GM12878 (cell line): ENCODE measurements at regions not wholly inside any gene's neighbourhood (a gene's known extent, or its start where the extent isn't known, plus 50 kb on each side); places are given as distances from the start of the nearest gene placed in this dataset.

ENCODE experiments used
- ATAC-seq: fragments of 200-7000 bp; cut with Tn5 transposase; 3 replicates; pipeline ENCODE4 v1.9.1; 2020; ENCODE audit warnings: mild to moderate bottlenecking, moderate library complexity
- BruUV-seq: library from RNA; stranded (reverse); fragments of 400-500 nt; replicated peaks from 2 replicates; lab custom pipeline; 2021; lab: Mats Ljungman, UMichigan
- CTCF ChIA-PET: fragments of 300-600 bp; sonication (Branson Sonifier 250); formaldehyde crosslinking; extraction: SDS; loops from one replicate; lab custom pipeline; 2021; ENCODE audit warnings: inconsistent platforms; lab: Yijun Ruan, JAX
- POLR2A ChIA-PET: fragments of 350-600 bp; formaldehyde crosslinking; extraction: SDS; loops from one replicate; lab custom pipeline; 2021; ENCODE audit warnings: inconsistent platforms; lab: Charles Lee
- RAD21 ChIA-PET: fragments of 300-600 bp; sonication (Branson Sonifier 250); formaldehyde crosslinking; loops from one replicate; lab custom pipeline; 2023; ENCODE audit warnings: antibody characterized with exemption; ENCODE audit not compliant: unreplicated experiment; lab: Charles Lee
- SMC1A ChIA-PET: fragments of 300-600 bp; sonication (Branson Sonifier 250); formaldehyde crosslinking; loops from one replicate; lab custom pipeline; 2023; ENCODE audit not compliant: unreplicated experiment, uncharacterized antibody; lab: Charles Lee
- DNase-seq: peaks from one replicate; pipeline ENCODE4 v3.0.0-alpha.2; 2011; ENCODE audit warnings: low read depth, low spot score
- FAIRE-seq: peaks from 3 replicates; lab custom pipeline; 2011; peaks lifted over from hg19 to GRCh38; lab: Jason Lieb, UNC
- H2AFZ ChIP-seq: 2 replicates; pipeline ENCODE4 v1.6.0; 2011; ENCODE audit warnings: low read depth, low read length, control low read depth; ENCODE audit not compliant: control insufficient read depth
- H3K27ac ChIP-seq: 2 replicates; pipeline ENCODE4 v1.5.1; 2011; ENCODE audit warnings: control low read depth; ENCODE audit not compliant: control insufficient read depth, insufficient read depth
- H3K27me3 ChIP-seq, 2 experiments: replicated peaks in 1 of 2; 2 replicates each; pipeline versions ENCODE4 v1.6.0 to v1.6.1; 2011; ENCODE audit warnings: low read length in 1 of 2; ENCODE audit not compliant: control insufficient read depth in 2 of 2, insufficient read depth in 2 of 2
- H3K36me3 ChIP-seq, 2 experiments: 2 replicates each; pipeline ENCODE4 v1.5.1; 2011; ENCODE audit warnings: low read length in 1 of 2; ENCODE audit not compliant: control insufficient read depth in 2 of 2, insufficient read depth in 2 of 2
- H3K4me1 ChIP-seq: 2 replicates; pipeline ENCODE4 v1.6.1; 2011; ENCODE audit warnings: mild to moderate bottlenecking, low read length, moderate library complexity, mixed read lengths; ENCODE audit not compliant: control insufficient read depth, insufficient read depth
- H3K4me2 ChIP-seq: 2 replicates; pipeline ENCODE4 v1.6.0; 2011; ENCODE audit warnings: control low read depth; ENCODE audit not compliant: control insufficient read depth, insufficient read depth
- H3K4me3 ChIP-seq: fragments of 200-600 bp; sonication (generic); 2 replicates; pipeline ENCODE4 v1.5.1; 2016
- H3K79me2 ChIP-seq: 2 replicates; pipeline ENCODE4 v1.6.0; 2011; ENCODE audit warnings: low read length; ENCODE audit not compliant: control insufficient read depth, insufficient read depth
- H3K9ac ChIP-seq: 2 replicates; pipeline ENCODE4 v1.8.0; 2011; ENCODE audit warnings: low read length, control low read depth, mixed read lengths; ENCODE audit not compliant: control insufficient read depth, insufficient read depth
- H3K9me3 ChIP-seq: replicated peaks from 3 replicates; pipeline ENCODE4 v1.5.1; 2011; ENCODE audit warnings: mild to moderate bottlenecking, low read length; ENCODE audit not compliant: control insufficient read depth, insufficient read depth
- H4K20me1 ChIP-seq: 2 replicates; pipeline ENCODE4 v1.6.0; 2011; ENCODE audit not compliant: control insufficient read depth, insufficient read depth
- BCLAF1 ChIP-seq: fragments of 450-650 bp; IDR thresholded peaks from 2 replicates; pipeline ENCODE4 v1.6.1; 2017; ENCODE audit warnings: antibody characterized with exemption, mild to moderate bottlenecking, moderate library complexity
- EGR1 ChIP-seq, 2 experiments: IDR thresholded peaks; 1 replicate in 1 of 2; 2 replicates in 1 of 2; pipeline ENCODE4 v1.6.1; 2011 to 2012; ENCODE audit warnings: low read depth in 2 of 2, low read length in 2 of 2, borderline replicate concordance in 1 of 2, mild to moderate bottlenecking in 1 of 2, moderate library complexity in 1 of 2
- EZH2 ChIP-seq: IDR thresholded peaks from 2 replicates; pipeline ENCODE4 v1.6.1; 2012; ENCODE audit warnings: low read depth, mild to moderate bottlenecking, control low read depth, inconsistent platforms, low read length, borderline replicate concordance; ENCODE audit not compliant: control insufficient read depth
- HCFC1 ChIP-seq: fragments of 150-350 bp; IDR thresholded peaks from 2 replicates; pipeline ENCODE4 v1.6.1; 2014; ENCODE audit warnings: low read length
- JUNB ChIP-seq: IDR thresholded peaks from 2 replicates; pipeline ENCODE4 v1.6.1; 2016; ENCODE audit warnings: antibody characterized with exemption, mild to moderate bottlenecking
- PAX5 ChIP-seq: IDR thresholded peaks from 2 replicates; pipeline ENCODE4 v1.6.1; 2011; ENCODE audit warnings: low read depth, low read length, borderline replicate concordance
- PAX8 ChIP-seq: fragments of 450-650 bp; IDR thresholded peaks from 2 replicates; pipeline ENCODE4 v1.6.1; 2017; ENCODE audit warnings: mild to moderate bottlenecking, moderate library complexity
- REST ChIP-seq: IDR thresholded peaks from 2 replicates; pipeline ENCODE4 v1.6.1; 2012; ENCODE audit warnings: mild to moderate bottlenecking, low read depth, low read length
- ZBTB33 ChIP-seq: fragments of 450-650 bp; IDR thresholded peaks from 2 replicates; pipeline ENCODE4 v1.6.1; 2017; ENCODE audit warnings: mild to moderate bottlenecking
- WGBS: methylation state at CpG from one replicate; pipeline ENCODE4 v1.1.6; 2016; ENCODE audit warnings: low lambda C conversion rate; ENCODE audit not compliant: insufficient replicate concordance, insufficient coverage; ENCODE audit errors: missing lambda C conversion rate; 5-methylcytosine and 5-hydroxymethylcytosine counted together
- in situ Hi-C: fragments of 300-500 bp; cut with MboI; formaldehyde crosslinking; loops from 9 replicates; pipeline ENCODE4 v1.14.3; 2018; ENCODE audit warnings: mixed read lengths
- intact Hi-C: fragments of 100-400 bp; cut with micrococcal nuclease; formaldehyde crosslinking; loops from one replicate; pipeline ENCODE4 v1.14.2; 2022; ENCODE audit not compliant: unreplicated experiment

- intact Hi-C loops: no loop called here
These were observed 84.7 kb downstream of the EOMES start for GRCh38 chr3:27637346-27637995.

More at GRCh38 chr3:27637346-27637995, 84.7 kb downstream of the EOMES start:
- WGBS: 80% methylated on average over 9 of the region's 9 CpGs
- Histone ChIP-seq H3K9me3 (no peaks in the 10 kb centered on the region), H2AFZ (no peak overlapping the region), H3K4me1 (no peaks in the 10 kb centered on the region; the same call in 1 of the 2 replicates), H3K9ac (no peak overlapping the region), H3K36me3 (no peaks in the 10 kb centered on the region), H3K4me3 (no peak overlapping the region), H3K27me3 (no peaks in the 10 kb centered on the region; a peak in 1 of 4 replicates), H3K27ac (no peak overlapping the region), H3K4me2 (no peak overlapping the region), H3K79me2 (no peaks in the 10 kb centered on the region), H4K20me1 (no peaks in the 10 kb centered on the region)
- no peak for FAIRE-seq
- no peak for ATAC-seq
- in situ Hi-C loops: no loop called here
- POLR2A ChIA-PET: no interaction called here
- no peak for TF ChIP-seq PAX5
- TF ChIP-seq REST: no peak
- TF ChIP-seq PAX8: no peak
- no peak for TF ChIP-seq JUNB
- TF ChIP-seq HCFC1: no peak
- TF ChIP-seq EZH2: no peak
- no peak for TF ChIP-seq ZBTB33
- TF ChIP-seq BCLAF1: no peak
- TF ChIP-seq EGR1 (IDR thresholded peaks at IDR 0.05; ENCODE audit: borderline replicate concordance in 1 of 2, low read depth in 2 of 2, low read length in 2 of 2): no peak
- RAD21 ChIA-PET: no interaction called here
- SMC1A ChIA-PET: no interaction called here
- CTCF ChIA-PET: no interaction called here
- DNase-seq: no peak
- BruUV-seq: no TSS peak
